Osteoblast (primary cell): ENCODE measurements at regions not wholly inside any gene's neighbourhood (a gene's known extent, or its start where the extent isn't known, plus 50 kb on each side); places are given as distances from the start of the nearest gene placed in this dataset.

Source experiments
- DNase-seq: peaks from one replicate; pipeline ENCODE4 v3.0.0; 2011; ENCODE audit warnings: low spot score, mixed read lengths; ENCODE audit not compliant: insufficient read length; ENCODE audit errors: missing footprints
- H2AFZ ChIP-seq: 2 replicates; pipeline ENCODE4 v1.6.0; 2011; ENCODE audit warnings: mild to moderate bottlenecking, low read length
- H3K27ac ChIP-seq: 2 replicates; pipeline ENCODE4 v1.5.1; 2011; ENCODE audit warnings: mild to moderate bottlenecking, low read depth, low read length, moderate library complexity
- H3K27me3 ChIP-seq: 2 replicates; pipeline ENCODE4 v1.6.0; 2012; ENCODE audit warnings: mild to moderate bottlenecking, control low read depth, inconsistent platforms, low read length, moderate library complexity; ENCODE audit not compliant: insufficient read depth
- H3K36me3 ChIP-seq: 2 replicates; pipeline ENCODE4 v1.5.1; 2011; ENCODE audit warnings: mild to moderate bottlenecking, low read length, control low read depth, moderate library complexity; ENCODE audit not compliant: insufficient read depth
- H3K4me1 ChIP-seq: 2 replicates; pipeline ENCODE4 v1.5.1; 2011; ENCODE audit warnings: mild to moderate bottlenecking, low read length, control low read depth, moderate library complexity; ENCODE audit not compliant: insufficient read depth
- H3K4me2 ChIP-seq: 2 replicates; pipeline ENCODE4 v1.6.0; 2011; ENCODE audit warnings: mild to moderate bottlenecking, low read length; ENCODE audit not compliant: insufficient read depth
- H3K4me3 ChIP-seq: fragments of 200-600 bp; sonication (generic); 3 replicates; pipeline ENCODE4 v1.5.1; 2012; ENCODE audit warnings: mild to moderate bottlenecking, low read length, inconsistent platforms; ENCODE audit not compliant: insufficient read depth
- H3K79me2 ChIP-seq: 2 replicates; pipeline ENCODE4 v1.6.0; 2012; ENCODE audit warnings: mild to moderate bottlenecking, low read length, control low read depth, inconsistent platforms; ENCODE audit not compliant: insufficient read depth
- H3K9me3 ChIP-seq: 2 replicates; pipeline ENCODE4 v1.5.1; 2011; ENCODE audit warnings: low read depth, low read length, control low read depth
- H4K20me1 ChIP-seq: 2 replicates; pipeline ENCODE4 v1.6.0; 2012; ENCODE audit warnings: mild to moderate bottlenecking, low read length, control low read depth; ENCODE audit not compliant: insufficient read depth
- TF ChIP-seq, protein P1 (sequence below): IDR thresholded peaks from 2 replicates; pipeline ENCODE4 v1.5.1; 2011; ENCODE audit warnings: mild to moderate bottlenecking, low read depth, low read length, moderate library complexity; ENCODE audit errors: extremely low read depth

DNA sequence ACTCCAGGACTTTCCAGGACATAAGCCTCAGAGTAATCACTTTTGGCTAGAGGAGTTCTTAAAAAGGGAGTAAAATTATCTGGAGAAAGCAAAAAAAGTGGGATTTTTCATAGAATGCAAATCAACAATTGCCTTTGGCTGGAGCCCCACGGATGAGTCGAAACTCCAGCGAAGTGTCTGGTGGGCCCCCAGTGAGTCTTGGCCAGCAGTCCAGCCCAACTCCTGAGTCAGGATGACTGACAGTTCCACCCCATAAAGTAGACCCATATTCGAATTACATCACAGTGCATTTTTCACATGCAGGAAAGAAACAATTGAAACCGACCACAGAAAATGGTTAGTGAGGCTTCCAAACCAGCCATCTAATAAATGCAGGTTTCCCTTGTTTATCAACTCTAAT, 265.7 kb downstream of the BCL11B start:
- no peaks in the 10 kb centered on the region for H3K4me1 ChIP-seq
- no peaks in the 10 kb centered on the region for H4K20me1 ChIP-seq
- no peak overlapping the region for H2AFZ ChIP-seq
- no peaks in the 10 kb centered on the region for H3K27me3 ChIP-seq
- H3K4me3 ChIP-seq = no peak overlapping the region
- H3K27ac ChIP-seq = no peak overlapping the region
- no peaks in the 10 kb centered on the region for H3K36me3 ChIP-seq
- H3K79me2 ChIP-seq = no peaks in the 10 kb centered on the region
- TF ChIP-seq, protein P1, sequence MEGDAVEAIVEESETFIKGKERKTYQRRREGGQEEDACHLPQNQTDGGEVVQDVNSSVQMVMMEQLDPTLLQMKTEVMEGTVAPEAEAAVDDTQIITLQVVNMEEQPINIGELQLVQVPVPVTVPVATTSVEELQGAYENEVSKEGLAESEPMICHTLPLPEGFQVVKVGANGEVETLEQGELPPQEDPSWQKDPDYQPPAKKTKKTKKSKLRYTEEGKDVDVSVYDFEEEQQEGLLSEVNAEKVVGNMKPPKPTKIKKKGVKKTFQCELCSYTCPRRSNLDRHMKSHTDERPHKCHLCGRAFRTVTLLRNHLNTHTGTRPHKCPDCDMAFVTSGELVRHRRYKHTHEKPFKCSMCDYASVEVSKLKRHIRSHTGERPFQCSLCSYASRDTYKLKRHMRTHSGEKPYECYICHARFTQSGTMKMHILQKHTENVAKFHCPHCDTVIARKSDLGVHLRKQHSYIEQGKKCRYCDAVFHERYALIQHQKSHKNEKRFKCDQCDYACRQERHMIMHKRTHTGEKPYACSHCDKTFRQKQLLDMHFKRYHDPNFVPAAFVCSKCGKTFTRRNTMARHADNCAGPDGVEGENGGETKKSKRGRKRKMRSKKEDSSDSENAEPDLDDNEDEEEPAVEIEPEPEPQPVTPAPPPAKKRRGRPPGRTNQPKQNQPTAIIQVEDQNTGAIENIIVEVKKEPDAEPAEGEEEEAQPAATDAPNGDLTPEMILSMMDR = no peak
- DNase-seq = no peak
- H3K4me2 ChIP-seq = no peak overlapping the region
- no peaks in the 10 kb centered on the region for H3K9me3 ChIP-seq

DNA sequence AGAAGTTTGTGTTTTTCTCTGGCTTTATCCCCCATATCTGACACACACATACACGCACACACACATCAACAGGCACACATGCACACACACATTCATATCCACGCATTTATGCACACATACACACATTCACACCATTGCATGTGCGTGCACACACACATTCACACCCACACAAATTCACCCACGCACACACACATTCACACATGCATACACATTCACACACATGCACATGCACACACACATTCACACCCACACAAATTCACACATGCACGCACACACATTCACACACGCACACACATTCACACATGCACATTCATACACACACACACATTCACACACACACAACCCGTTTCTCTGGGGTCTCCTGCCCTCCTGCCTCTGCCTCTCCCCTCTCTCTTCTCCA, 264.2 kb downstream of the BCL11B start:
- TF ChIP-seq, protein P1 = no peak

DNA sequence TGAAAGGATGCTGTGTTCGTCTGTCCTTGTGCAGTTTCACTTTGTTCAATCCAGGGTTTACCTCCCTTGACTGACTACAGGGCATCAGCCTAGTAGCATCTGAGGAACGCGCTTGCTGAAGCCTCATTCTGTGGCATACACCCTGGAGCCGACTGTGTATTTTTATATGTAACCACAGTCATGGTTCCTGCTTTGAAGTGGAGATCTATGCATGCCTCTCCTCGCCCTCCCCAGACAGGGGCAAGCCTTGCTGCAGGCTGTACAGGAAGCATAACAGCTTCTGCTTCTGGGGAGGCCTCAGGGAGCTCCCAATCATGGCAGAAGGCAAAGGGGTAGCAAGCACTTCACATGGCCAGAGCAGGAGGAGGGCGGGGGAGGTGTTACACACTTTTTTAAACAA, 262.1 kb downstream of the BCL11B start:
- H3K4me3 ChIP-seq = no peak overlapping the region
- no peaks in the 10 kb centered on the region for H3K4me1 ChIP-seq
- DNase-seq = no peak
- no peaks in the 10 kb centered on the region for H4K20me1 ChIP-seq
- H2AFZ ChIP-seq = no peak overlapping the region
- H3K36me3 ChIP-seq = no peaks in the 10 kb centered on the region
- no peaks in the 10 kb centered on the region for H3K9me3 ChIP-seq
- H3K79me2 ChIP-seq = no peaks in the 10 kb centered on the region
- H3K4me2 ChIP-seq = no peak overlapping the region
- TF ChIP-seq, protein P1 = no peak
- no peak overlapping the region for H3K27ac ChIP-seq
- no peaks in the 10 kb centered on the region for H3K27me3 ChIP-seq

More for the DNA sequence above, 264.2 kb downstream of the BCL11B start:
- H3K27ac ChIP-seq = no peak overlapping the region
- H3K36me3 ChIP-seq = no peaks in the 10 kb centered on the region
- no peak overlapping the region for H3K4me2 ChIP-seq
- H2AFZ ChIP-seq = no peak overlapping the region
- DNase-seq = no peak
- no peak overlapping the region for H3K4me3 ChIP-seq
- H3K79me2 ChIP-seq = no peaks in the 10 kb centered on the region
- H3K27me3 ChIP-seq = no peaks in the 10 kb centered on the region
- no peaks in the 10 kb centered on the region for H3K4me1 ChIP-seq
- no peaks in the 10 kb centered on the region for H3K9me3 ChIP-seq
- no peaks in the 10 kb centered on the region for H4K20me1 ChIP-seq

DNA sequence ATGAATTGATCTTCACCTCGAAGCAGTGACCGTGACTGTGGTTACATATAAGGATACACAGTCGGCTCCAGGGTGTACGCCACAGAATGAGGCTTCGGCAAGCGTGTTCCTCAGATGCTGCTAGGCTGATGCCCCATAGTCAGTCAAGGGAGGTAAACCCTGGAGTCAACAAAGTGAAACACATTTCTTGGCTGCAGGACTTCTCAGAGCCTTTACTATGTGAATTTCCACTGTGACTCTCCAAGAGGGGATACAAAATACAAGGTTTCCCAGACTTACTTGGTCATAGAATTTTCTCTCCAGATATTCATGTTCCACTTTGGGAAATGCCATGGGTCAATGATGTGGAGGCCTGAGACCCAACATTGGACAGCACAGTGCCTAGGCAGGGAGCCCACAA, 260.6 kb downstream of the BCL11B start:
- no peaks in the 10 kb centered on the region for H3K9me3 ChIP-seq

More for the DNA sequence above, 260.6 kb downstream of the BCL11B start:
- DNase-seq = no peak
- no peaks in the 10 kb centered on the region for H3K27me3 ChIP-seq
- TF ChIP-seq, protein P1 = no peak
- H3K27ac ChIP-seq = no peak overlapping the region
- H4K20me1 ChIP-seq = no peaks in the 10 kb centered on the region
- H3K4me1 ChIP-seq = no peaks in the 10 kb centered on the region
- no peaks in the 10 kb centered on the region for H3K36me3 ChIP-seq
- no peaks in the 10 kb centered on the region for H3K79me2 ChIP-seq
- no peak overlapping the region for H3K4me3 ChIP-seq
- H2AFZ ChIP-seq = no peak overlapping the region
- no peak overlapping the region for H3K4me2 ChIP-seq
